NCI-H345 (cell line): ENCODE measurements at regions not wholly inside any gene's neighbourhood (a gene's known extent, or its start where the extent isn't known, plus 50 kb on each side); places are given as distances from the start of the nearest gene placed in this dataset.
"Not testable (repeated sequence)": the region's sequence is repeated elsewhere in the genome, so short reads cannot be mapped to it uniquely, and the experiment has no call there.

ENCODE experiments used
- DNase-seq: peaks from one replicate; lab custom pipeline; 2025; lab: John Stamatoyannopoulos, UW

GRCh38 chr7:5121256-5121655, 68.8 kb upstream of the WIPI2 start:
- DNase-seq, result not testable (repeated sequence)

GRCh38 chr7:5131238-5131637, 58.8 kb upstream of the WIPI2 start:
- DNase-seq, result not testable (repeated sequence)

- DNase-seq, result no peak
Measured at GRCh38 chr7:5132539-5132938, 57.5 kb upstream of the WIPI2 start.

GRCh38 chr7:5139998-5140397, 50.0 kb upstream of the WIPI2 start:
- DNase-seq, result peak; percentile 17
